ENCODE measurements at regions not wholly inside any gene's neighbourhood (a gene's known extent, or its start where the extent isn't known, plus 50 kb on each side); places are given as distances from the start of the nearest gene placed in this dataset.

DNA sequence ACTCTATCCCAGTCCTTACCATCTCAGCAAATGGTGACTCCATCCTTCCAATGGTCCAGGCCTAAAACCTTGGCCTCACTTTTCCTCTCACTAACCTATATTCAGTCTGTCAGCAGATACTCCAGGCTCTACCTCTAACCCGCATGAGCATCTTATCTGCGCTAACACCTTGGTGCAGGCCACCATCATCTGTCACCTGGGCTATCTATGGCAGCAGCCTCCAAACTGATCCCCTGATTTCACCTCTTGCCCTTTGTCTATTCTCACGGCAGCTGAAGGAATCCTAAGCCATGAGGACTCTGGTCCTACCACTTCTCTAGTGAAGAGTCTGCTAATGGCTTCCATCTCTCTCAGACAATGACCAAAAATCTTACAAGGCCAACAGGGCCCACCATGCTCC is 57.9 kb upstream of the CCL1 start:
- no peak for TF ChIP-seq POLR2A (IDR thresholded peaks at IDR 0.05)
- TF ChIP-seq, protein P1, sequence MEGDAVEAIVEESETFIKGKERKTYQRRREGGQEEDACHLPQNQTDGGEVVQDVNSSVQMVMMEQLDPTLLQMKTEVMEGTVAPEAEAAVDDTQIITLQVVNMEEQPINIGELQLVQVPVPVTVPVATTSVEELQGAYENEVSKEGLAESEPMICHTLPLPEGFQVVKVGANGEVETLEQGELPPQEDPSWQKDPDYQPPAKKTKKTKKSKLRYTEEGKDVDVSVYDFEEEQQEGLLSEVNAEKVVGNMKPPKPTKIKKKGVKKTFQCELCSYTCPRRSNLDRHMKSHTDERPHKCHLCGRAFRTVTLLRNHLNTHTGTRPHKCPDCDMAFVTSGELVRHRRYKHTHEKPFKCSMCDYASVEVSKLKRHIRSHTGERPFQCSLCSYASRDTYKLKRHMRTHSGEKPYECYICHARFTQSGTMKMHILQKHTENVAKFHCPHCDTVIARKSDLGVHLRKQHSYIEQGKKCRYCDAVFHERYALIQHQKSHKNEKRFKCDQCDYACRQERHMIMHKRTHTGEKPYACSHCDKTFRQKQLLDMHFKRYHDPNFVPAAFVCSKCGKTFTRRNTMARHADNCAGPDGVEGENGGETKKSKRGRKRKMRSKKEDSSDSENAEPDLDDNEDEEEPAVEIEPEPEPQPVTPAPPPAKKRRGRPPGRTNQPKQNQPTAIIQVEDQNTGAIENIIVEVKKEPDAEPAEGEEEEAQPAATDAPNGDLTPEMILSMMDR (IDR thresholded peaks at IDR 0.05), result no peak
